GM12878 (cell line): ENCODE measurements at regions not wholly inside any gene's neighbourhood (a gene's known extent, or its start where the extent isn't known, plus 50 kb on each side); places are given as distances from the start of the nearest gene placed in this dataset.

Experiments
- ATAC-seq: fragments of 200-7000 bp; cut with Tn5 transposase; 3 replicates; pipeline ENCODE4 v1.9.1; 2020; ENCODE audit warnings: mild to moderate bottlenecking, moderate library complexity
- BruUV-seq: library from RNA; stranded (reverse); fragments of 400-500 nt; replicated peaks from 2 replicates; lab custom pipeline; 2021; lab: Mats Ljungman, UMichigan
- CTCF ChIA-PET: fragments of 300-600 bp; sonication (Branson Sonifier 250); formaldehyde crosslinking; extraction: SDS; loops from one replicate; lab custom pipeline; 2021; ENCODE audit warnings: inconsistent platforms; lab: Yijun Ruan, JAX
- POLR2A ChIA-PET: fragments of 350-600 bp; formaldehyde crosslinking; extraction: SDS; loops from one replicate; lab custom pipeline; 2021; ENCODE audit warnings: inconsistent platforms; lab: Charles Lee
- RAD21 ChIA-PET: fragments of 300-600 bp; sonication (Branson Sonifier 250); formaldehyde crosslinking; loops from one replicate; lab custom pipeline; 2023; ENCODE audit warnings: antibody characterized with exemption; ENCODE audit not compliant: unreplicated experiment; lab: Charles Lee
- SMC1A ChIA-PET: fragments of 300-600 bp; sonication (Branson Sonifier 250); formaldehyde crosslinking; loops from one replicate; lab custom pipeline; 2023; ENCODE audit not compliant: unreplicated experiment, uncharacterized antibody; lab: Charles Lee
- DNase-seq: peaks from one replicate; pipeline ENCODE4 v3.0.0-alpha.2; 2011; ENCODE audit warnings: low read depth, low spot score
- FAIRE-seq: peaks from 3 replicates; lab custom pipeline; 2011; peaks lifted over from hg19 to GRCh38; lab: Jason Lieb, UNC
- H2AFZ ChIP-seq: 2 replicates; pipeline ENCODE4 v1.6.0; 2011; ENCODE audit warnings: low read depth, low read length, control low read depth; ENCODE audit not compliant: control insufficient read depth
- H3K27ac ChIP-seq: 2 replicates; pipeline ENCODE4 v1.5.1; 2011; ENCODE audit warnings: control low read depth; ENCODE audit not compliant: control insufficient read depth, insufficient read depth
- H3K27me3 ChIP-seq, 2 experiments: replicated peaks in 1 of 2; 2 replicates each; pipeline versions ENCODE4 v1.6.0 to v1.6.1; 2011; ENCODE audit warnings: low read length in 1 of 2; ENCODE audit not compliant: control insufficient read depth in 2 of 2, insufficient read depth in 2 of 2
- H3K36me3 ChIP-seq, 2 experiments: 2 replicates each; pipeline ENCODE4 v1.5.1; 2011; ENCODE audit warnings: low read length in 1 of 2; ENCODE audit not compliant: control insufficient read depth in 2 of 2, insufficient read depth in 2 of 2
- H3K4me1 ChIP-seq: 2 replicates; pipeline ENCODE4 v1.6.1; 2011; ENCODE audit warnings: mild to moderate bottlenecking, low read length, moderate library complexity, mixed read lengths; ENCODE audit not compliant: control insufficient read depth, insufficient read depth
- H3K4me2 ChIP-seq: 2 replicates; pipeline ENCODE4 v1.6.0; 2011; ENCODE audit warnings: control low read depth; ENCODE audit not compliant: control insufficient read depth, insufficient read depth
- H3K4me3 ChIP-seq: fragments of 200-600 bp; sonication (generic); 2 replicates; pipeline ENCODE4 v1.5.1; 2016
- H3K79me2 ChIP-seq: 2 replicates; pipeline ENCODE4 v1.6.0; 2011; ENCODE audit warnings: low read length; ENCODE audit not compliant: control insufficient read depth, insufficient read depth
- H3K9ac ChIP-seq: 2 replicates; pipeline ENCODE4 v1.8.0; 2011; ENCODE audit warnings: low read length, control low read depth, mixed read lengths; ENCODE audit not compliant: control insufficient read depth, insufficient read depth
- H3K9me3 ChIP-seq: replicated peaks from 3 replicates; pipeline ENCODE4 v1.5.1; 2011; ENCODE audit warnings: mild to moderate bottlenecking, low read length; ENCODE audit not compliant: control insufficient read depth, insufficient read depth
- H4K20me1 ChIP-seq: 2 replicates; pipeline ENCODE4 v1.6.0; 2011; ENCODE audit not compliant: control insufficient read depth, insufficient read depth
- ATF7 ChIP-seq: fragments of 450-650 bp; IDR thresholded peaks from 2 replicates; pipeline ENCODE4 v1.6.1; 2016; ENCODE audit warnings: low read depth, mild to moderate bottlenecking
- BCL11A ChIP-seq: IDR thresholded peaks from 2 replicates; pipeline ENCODE4 v1.6.1; 2011; ENCODE audit warnings: low read depth, low read length
- BRCA1 ChIP-seq: IDR thresholded peaks from 2 replicates; pipeline ENCODE4 v1.6.1; 2011; ENCODE audit warnings: low read depth, low read length, improper control_type of control experiment
- CEBPB ChIP-seq, 2 experiments: fragments of 150-350 bp in 1 of 2; IDR thresholded peaks; 2 replicates each; pipeline ENCODE4 v1.6.1; 2012 to 2014; ENCODE audit warnings: low read depth in 2 of 2, low read length in 2 of 2, borderline replicate concordance in 1 of 2, inconsistent platforms in 1 of 2
- CTCF ChIP-seq, 3 experiments: IDR thresholded peaks in 2 of 3; conservative IDR thresholded peaks in 1 of 3; 2 replicates each; pipeline ENCODE4 v1.5.1; 2011; ENCODE audit warnings: low read depth in 3 of 3, low read length in 3 of 3, mild to moderate bottlenecking in 3 of 3, control low read depth in 2 of 3, moderate library complexity in 2 of 3, inconsistent platforms in 1 of 3, mixed read lengths in 1 of 3; ENCODE audit not compliant: control insufficient read depth in 2 of 3, insufficient read depth in 1 of 3; ENCODE audit errors: extremely low read depth in 1 of 3
- EED ChIP-seq: sonication (generic); IDR thresholded peaks from 2 replicates; pipeline ENCODE4 v1.6.1; 2016; ENCODE audit warnings: antibody characterized with exemption, low read depth
- EZH2 ChIP-seq: IDR thresholded peaks from 2 replicates; pipeline ENCODE4 v1.6.1; 2012; ENCODE audit warnings: low read depth, mild to moderate bottlenecking, control low read depth, inconsistent platforms, low read length, borderline replicate concordance; ENCODE audit not compliant: control insufficient read depth
- IKZF1 ChIP-seq: fragments of 450-650 bp; conservative IDR thresholded peaks from 2 replicates; pipeline ENCODE4 v1.6.1; 2017; ENCODE audit warnings: antibody characterized with exemption, mild to moderate bottlenecking
- KAT2A ChIP-seq: conservative IDR thresholded peaks from 2 replicates; pipeline ENCODE4 v1.6.1; 2011; ENCODE audit warnings: low read depth, low read length; ENCODE audit not compliant: control insufficient read depth
- NBN ChIP-seq: fragments of 450-650 bp; IDR thresholded peaks from 2 replicates; pipeline ENCODE4 v1.6.1; 2016
- RB1 ChIP-seq: fragments of 450-650 bp; formaldehyde crosslinking; IDR thresholded peaks from 2 replicates; pipeline ENCODE4 v1.6.1; 2017; ENCODE audit warnings: mild to moderate bottlenecking, borderline replicate concordance
- SREBF1 ChIP-seq: IDR thresholded peaks from 2 replicates; pipeline ENCODE4 v1.6.1; 2012; ENCODE audit warnings: mild to moderate bottlenecking, low read length
- TCF3 ChIP-seq: IDR thresholded peaks from 2 replicates; pipeline ENCODE4 v1.6.1; 2012; ENCODE audit warnings: low read depth, mild to moderate bottlenecking, low read length, borderline replicate concordance; ENCODE audit not compliant: insufficient read depth
- WGBS: methylation state at CpG from one replicate; pipeline ENCODE4 v1.1.6; 2016; ENCODE audit warnings: low lambda C conversion rate; ENCODE audit not compliant: insufficient replicate concordance, insufficient coverage; ENCODE audit errors: missing lambda C conversion rate; 5-methylcytosine and 5-hydroxymethylcytosine counted together
- in situ Hi-C: fragments of 300-500 bp; cut with MboI; formaldehyde crosslinking; loops from 9 replicates; pipeline ENCODE4 v1.14.3; 2018; ENCODE audit warnings: mixed read lengths
- intact Hi-C: fragments of 100-400 bp; cut with micrococcal nuclease; formaldehyde crosslinking; loops from one replicate; pipeline ENCODE4 v1.14.2; 2022; ENCODE audit not compliant: unreplicated experiment
- TF ChIP-seq, protein P1 (sequence below): fragments of 450-650 bp; conservative IDR thresholded peaks from 2 replicates; pipeline ENCODE4 v1.6.1; 2017; ENCODE audit warnings: mild to moderate bottlenecking, moderate library complexity

DNA sequence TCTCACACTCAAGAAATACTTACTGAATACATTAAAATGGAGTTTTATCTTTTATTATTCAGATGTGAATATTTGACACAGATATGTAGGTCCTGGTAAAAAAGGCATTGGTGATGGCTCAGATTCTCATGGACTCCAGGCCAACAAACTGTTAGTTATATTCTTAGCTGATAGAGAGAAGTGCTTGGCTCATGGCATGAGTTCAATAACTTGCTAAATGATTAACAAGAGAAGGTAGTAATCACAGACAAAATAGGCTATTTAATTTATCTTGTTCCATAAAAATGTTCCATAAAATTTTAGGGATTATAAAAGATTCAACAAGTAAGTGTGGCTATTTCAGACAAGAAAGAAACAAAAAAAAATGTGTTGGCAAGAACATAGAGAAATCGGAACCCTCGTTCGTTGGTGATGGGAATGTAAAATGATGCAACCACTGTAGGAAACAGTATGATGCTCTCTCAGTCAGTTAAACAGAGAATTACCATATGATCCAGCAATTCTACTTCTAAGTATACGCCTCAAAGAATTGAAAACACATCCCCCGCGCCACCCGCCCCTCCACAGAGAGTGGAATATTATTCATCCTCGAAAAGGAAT is 737.8 kb upstream of the ADAMTS5 start:
- no peak overlapping the region for H3K4me3 ChIP-seq
- TF ChIP-seq BRCA1 (no peak), IKZF1 (no peak), EED (no peak)
- TF ChIP-seq, all 136 proteins: peak for 0
- ATAC-seq (no peak), DNase-seq (no peak), FAIRE-seq (no peak)
- no peaks in the 10 kb centered on the region for H4K20me1 ChIP-seq
- ChIA-PET RAD21 (no interaction called here), CTCF (no interaction called here), SMC1A (interaction anchor here (0.6 kb wide), 1 partner anchor 14 kb away, joined by 3 read pairs; no protein-coding TSS in a partner anchor), POLR2A (no interaction called here)
- H3K27ac ChIP-seq = no peak overlapping the region
- no peaks in the 10 kb centered on the region for H3K79me2 ChIP-seq
- no peaks in the 10 kb centered on the region for H3K27me3 ChIP-seq
- in situ Hi-C loops (loop anchor here (10.0 kb wide), 1 partner anchor 850 kb away; no protein-coding TSS in a partner anchor), intact Hi-C loops (no loop called here)
- H3K4me1 ChIP-seq = no peaks in the 10 kb centered on the region
- no TSS peak for BruUV-seq
- no peak overlapping the region for H3K9ac ChIP-seq
- H3K4me2 ChIP-seq = no peak overlapping the region
- 65% methylated on average over 8 of the region's 8 CpGs for WGBS
- no peak overlapping the region for H2AFZ ChIP-seq
- no peaks in the 10 kb centered on the region for H3K36me3 ChIP-seq
- H3K9me3 ChIP-seq = no peaks in the 10 kb centered on the region

DNA sequence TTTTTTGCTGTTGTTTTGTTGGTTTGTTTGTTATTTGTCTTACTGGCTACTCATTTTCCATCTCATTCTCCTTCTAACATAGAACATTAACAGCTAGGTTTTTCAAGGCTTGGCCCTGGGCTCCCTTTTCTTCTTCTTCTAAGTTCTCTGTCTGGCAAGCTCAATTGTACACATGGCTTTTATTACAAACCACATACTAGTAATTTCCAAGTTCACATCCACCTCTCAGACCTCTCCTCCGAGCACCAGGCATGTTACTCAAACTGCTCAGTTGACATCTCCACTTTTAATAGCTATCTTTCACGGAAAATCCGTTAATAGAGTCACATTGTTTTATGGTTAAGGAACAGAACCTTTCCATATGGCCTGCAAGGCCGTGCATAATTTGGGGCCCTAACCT is 736.9 kb upstream of the ADAMTS5 start:
- no peak overlapping the region for H3K4me3 ChIP-seq
- H3K79me2 ChIP-seq = no peaks in the 10 kb centered on the region
- ChIA-PET CTCF (no interaction called here), SMC1A (no interaction called here), RAD21 (no interaction called here), POLR2A (no interaction called here)
- WGBS = 0% methylated on average over 4 of the region's 4 CpGs
- no peak for DNase-seq
- H3K4me2 ChIP-seq = no peak overlapping the region
- no peak for FAIRE-seq
- no peaks in the 10 kb centered on the region for H3K9me3 ChIP-seq
- H2AFZ ChIP-seq = no peak overlapping the region
- in situ Hi-C loops (loop anchor here (10.0 kb wide), 1 partner anchor 849 kb away; no protein-coding TSS in a partner anchor), intact Hi-C loops (no loop called here)
- H3K27me3 ChIP-seq = no peaks in the 10 kb centered on the region
- no peaks in the 10 kb centered on the region for H3K4me1 ChIP-seq
- H3K27ac ChIP-seq = no peak overlapping the region
- H3K36me3 ChIP-seq = no peaks in the 10 kb centered on the region
- no peak overlapping the region for H3K9ac ChIP-seq
- BruUV-seq = no TSS peak
- ATAC-seq = no peak
- no peaks in the 10 kb centered on the region for H4K20me1 ChIP-seq
- TF ChIP-seq KAT2A (no peak), CTCF (IDR thresholded peaks at IDR 0.05 in 2 of 3, conservative IDR thresholded peaks at IDR 0.05 in 1 of 3; ENCODE audit: control insufficient read depth in 2 of 3, extremely low read depth in 1 of 3, insufficient read depth in 1 of 3, low read depth in 3 of 3, low read length in 3 of 3) (no peak), ATF7 (no peak), NBN (no peak), SREBF1 (no peak), CEBPB (IDR thresholded peaks at IDR 0.05; ENCODE audit: borderline replicate concordance in 1 of 2, low read depth in 2 of 2, low read length in 2 of 2) (no peak), TCF3 (no peak), BCL11A (no peak), RB1 (no peak), EZH2 (no peak)
- TF ChIP-seq, protein P1, sequence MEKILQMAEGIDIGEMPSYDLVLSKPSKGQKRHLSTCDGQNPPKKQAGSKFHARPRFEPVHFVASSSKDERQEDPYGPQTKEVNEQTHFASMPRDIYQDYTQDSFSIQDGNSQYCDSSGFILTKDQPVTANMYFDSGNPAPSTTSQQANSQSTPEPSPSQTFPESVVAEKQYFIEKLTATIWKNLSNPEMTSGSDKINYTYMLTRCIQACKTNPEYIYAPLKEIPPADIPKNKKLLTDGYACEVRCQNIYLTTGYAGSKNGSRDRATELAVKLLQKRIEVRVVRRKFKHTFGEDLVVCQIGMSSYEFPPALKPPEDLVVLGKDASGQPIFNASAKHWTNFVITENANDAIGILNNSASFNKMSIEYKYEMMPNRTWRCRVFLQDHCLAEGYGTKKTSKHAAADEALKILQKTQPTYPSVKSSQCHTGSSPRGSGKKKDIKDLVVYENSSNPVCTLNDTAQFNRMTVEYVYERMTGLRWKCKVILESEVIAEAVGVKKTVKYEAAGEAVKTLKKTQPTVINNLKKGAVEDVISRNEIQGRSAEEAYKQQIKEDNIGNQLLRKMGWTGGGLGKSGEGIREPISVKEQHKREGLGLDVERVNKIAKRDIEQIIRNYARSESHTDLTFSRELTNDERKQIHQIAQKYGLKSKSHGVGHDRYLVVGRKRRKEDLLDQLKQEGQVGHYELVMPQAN = no peak
